IMR-90 (cell line): ENCODE measurements at regions not wholly inside any gene's neighbourhood (a gene's known extent, or its start where the extent isn't known, plus 50 kb on each side); places are given as distances from the start of the nearest gene placed in this dataset.

Experiments
- ATAC-seq: fragments of 200-7000 bp; cut with Tn5 transposase; 2 replicates; pipeline ENCODE4 v1.9.1; 2020; ENCODE audit warnings: low read depth, mild to moderate bottlenecking, moderate library complexity
- BruUV-seq: library from RNA; stranded (reverse); fragments of 400-500 nt; replicated peaks from 2 replicates; lab custom pipeline; 2021; lab: Mats Ljungman, UMichigan
- CTCF ChIA-PET: fragments of 300-600 bp; formaldehyde crosslinking; extraction: SDS; loops from one replicate; lab custom pipeline; 2021; ENCODE audit warnings: antibody characterized with exemption; lab: Yijun Ruan, JAX
- POLR2A ChIA-PET: fragments of 300-600 bp; sonication (Branson Sonifier 250); formaldehyde crosslinking; loops from one replicate; lab custom pipeline; 2022; ENCODE audit warnings: antibody characterized with exemption; ENCODE audit not compliant: unreplicated experiment; lab: Charles Lee
- DNase-seq: peaks from one replicate; pipeline ENCODE4 v3.0.0; 2013
- H2AFZ ChIP-seq: replicated peaks from 2 replicates; pipeline ENCODE3; 2013; ENCODE audit warnings: low read length, mild to moderate bottlenecking; ENCODE audit not compliant: poor library complexity
- H2AK5ac ChIP-seq: 2 replicates; pipeline ENCODE4 v1.6.1; 2013; ENCODE audit warnings: low read depth, low read length, inconsistent platforms
- H2AK9ac ChIP-seq: replicated peaks from 2 replicates; pipeline ENCODE3; 2013; ENCODE audit warnings: mild to moderate bottlenecking, low read depth, low read length, moderate library complexity; ENCODE audit not compliant: poor library complexity
- H2BK120ac ChIP-seq: 2 replicates; pipeline ENCODE4 v1.6.1; 2013; ENCODE audit warnings: low read depth, low read length, inconsistent platforms
- H2BK15ac ChIP-seq: 3 replicates; pipeline ENCODE4 v1.6.1; 2013; ENCODE audit warnings: low read depth, low read length, inconsistent platforms
- H2BK20ac ChIP-seq: 2 replicates; pipeline ENCODE4 v1.6.1; 2013; ENCODE audit warnings: low read depth, mild to moderate bottlenecking, inconsistent platforms, low read length, moderate library complexity
- H2BK5ac ChIP-seq: 2 replicates; pipeline ENCODE4 v1.6.1; 2013; ENCODE audit warnings: mild to moderate bottlenecking, low read depth, low read length, inconsistent platforms; ENCODE audit not compliant: poor library complexity, severe bottlenecking
- H3K14ac ChIP-seq: replicated peaks from 2 replicates; pipeline ENCODE4 v1.6.1; 2013; ENCODE audit warnings: low read depth, low read length, inconsistent platforms
- H3K18ac ChIP-seq: 2 replicates; pipeline ENCODE4 v1.6.1; 2013; ENCODE audit warnings: low read depth, low read length, control low read depth
- H3K23ac ChIP-seq: 2 replicates; pipeline ENCODE4 v1.6.1; 2013; ENCODE audit warnings: low read depth, low read length, inconsistent platforms
- H3K27ac ChIP-seq: 2 replicates; pipeline ENCODE4 v1.5.1; 2013; ENCODE audit warnings: mild to moderate bottlenecking, control low read depth, low read length; ENCODE audit not compliant: insufficient read depth
- H3K27me3 ChIP-seq: 2 replicates; pipeline ENCODE4 v1.6.1; 2013; ENCODE audit warnings: low read length; ENCODE audit not compliant: control insufficient read depth, insufficient read depth
- H3K36me3 ChIP-seq: 2 replicates; pipeline ENCODE4 v1.6.1; 2013; ENCODE audit warnings: low read length, mixed read lengths; ENCODE audit not compliant: control insufficient read depth, insufficient read depth
- H3K4ac ChIP-seq: 2 replicates; pipeline ENCODE4 v1.6.1; 2013; ENCODE audit warnings: low read depth, low read length, inconsistent platforms
- H3K4me1 ChIP-seq: 2 replicates; pipeline ENCODE4 v1.6.1; 2013; ENCODE audit warnings: low read length, mixed read lengths; ENCODE audit not compliant: control insufficient read depth, insufficient read depth
- H3K4me2 ChIP-seq: 2 replicates; pipeline ENCODE4 v1.6.1; 2013; ENCODE audit warnings: low read depth, mild to moderate bottlenecking, control low read depth, low read length, moderate library complexity
- H3K4me3 ChIP-seq: 2 replicates; pipeline ENCODE4 v1.5.1; 2013; ENCODE audit warnings: low read depth, mild to moderate bottlenecking, control low read depth, low read length, moderate library complexity; ENCODE audit not compliant: insufficient read depth
- H3K56ac ChIP-seq: 2 replicates; pipeline ENCODE4 v1.6.1; 2013; ENCODE audit warnings: low read length, inconsistent platforms; ENCODE audit not compliant: insufficient read depth; ENCODE audit errors: extremely low read depth
- H3K79me1 ChIP-seq, 2 experiments: 2 replicates each; pipeline ENCODE4 v1.6.1; 2013; ENCODE audit warnings: low read length in 2 of 2, inconsistent platforms in 1 of 2, low read depth in 1 of 2
- H3K9ac ChIP-seq: 2 replicates; pipeline ENCODE4 v1.6.1; 2013; ENCODE audit warnings: low read depth, low read length, control low read depth
- H3K9me1 ChIP-seq: 2 replicates; pipeline ENCODE4 v1.6.1; 2013; ENCODE audit warnings: low read length, inconsistent platforms; ENCODE audit not compliant: insufficient read depth
- H3K9me3 ChIP-seq: 2 replicates; pipeline ENCODE4 v1.6.1; 2013; ENCODE audit warnings: low read length; ENCODE audit not compliant: control insufficient read depth, insufficient read depth
- H4K20me1 ChIP-seq: 2 replicates; pipeline ENCODE4 v1.6.1; 2013; ENCODE audit warnings: low read length, inconsistent platforms; ENCODE audit not compliant: insufficient read depth
- H4K5ac ChIP-seq: 2 replicates; pipeline ENCODE4 v1.6.1; 2013; ENCODE audit warnings: mild to moderate bottlenecking, low read depth, low read length, control low read depth
- H4K8ac ChIP-seq, 2 experiments: 2 replicates each; pipeline ENCODE4 v1.6.1; 2013; ENCODE audit warnings: low read depth in 2 of 2, low read length in 2 of 2, control low read depth in 1 of 2, inconsistent platforms in 1 of 2
- H4K91ac ChIP-seq: 2 replicates; pipeline ENCODE4 v1.6.1; 2013; ENCODE audit warnings: low read depth, low read length, inconsistent platforms; ENCODE audit not compliant: insufficient read depth
- BHLHE40 ChIP-seq: fragments of 150-350 bp; IDR thresholded peaks from 2 replicates; pipeline ENCODE4 v1.6.1; 2016; ENCODE audit warnings: mild to moderate bottlenecking, low read depth, low read length
- FOS ChIP-seq: fragments of 150-350 bp; IDR thresholded peaks from 2 replicates; pipeline ENCODE4 v1.6.1; 2016; ENCODE audit warnings: low read depth, low read length
- MAFK ChIP-seq: IDR thresholded peaks from 2 replicates; pipeline ENCODE4 v1.6.1; 2012; ENCODE audit warnings: low read depth, low read length, improper control_type of control experiment
- MAZ ChIP-seq: IDR thresholded peaks from 2 replicates; pipeline ENCODE4 v1.6.1; 2012; ENCODE audit warnings: low read depth, mild to moderate bottlenecking, low read length, improper control_type of control experiment, moderate library complexity, borderline replicate concordance
- MXI1 ChIP-seq: IDR thresholded peaks from 2 replicates; pipeline ENCODE4 v1.6.1; 2012; ENCODE audit warnings: low read depth, mild to moderate bottlenecking, low read length, moderate library complexity, borderline replicate concordance
- NFE2L2 ChIP-seq: fragments of 150-350 bp; IDR thresholded peaks from 2 replicates; pipeline ENCODE4 v1.6.1; 2016; ENCODE audit warnings: low read depth, mild to moderate bottlenecking, low read length
- POLR2A ChIP-seq: IDR thresholded peaks from 2 replicates; pipeline ENCODE4 v1.6.1; 2012; ENCODE audit warnings: mild to moderate bottlenecking, low read depth, low read length
- SMC3 ChIP-seq: fragments of 150-350 bp; IDR thresholded peaks from 2 replicates; pipeline ENCODE4 v1.6.1; 2016; ENCODE audit warnings: low read depth, mild to moderate bottlenecking, antibody characterized with exemption, low read length, moderate library complexity
- WGBS, 2 experiments: methylation state at CpG; one replicate each; pipeline versions ENCODE4 v1.1.5 to v1.1.7; 2013; ENCODE audit warnings: missing lambda C conversion rate in 2 of 2; ENCODE audit not compliant: insufficient read length in 1 of 2; ENCODE audit errors: extremely low coverage in 2 of 2; 5-methylcytosine and 5-hydroxymethylcytosine counted together
- dilution Hi-C: fragments of 300-500 bp; cut with HindIII; formaldehyde crosslinking; loops from one replicate; pipeline ENCODE4 v1.14.3; 2018; ENCODE audit warnings: low sequenced_read_pairs; ENCODE audit not compliant: unreplicated experiment
- in situ Hi-C: fragments of 300-500 bp; cut with MboI; formaldehyde crosslinking; loops from 3 replicates; pipeline ENCODE4 v1.14.3; 2019; ENCODE audit warnings: low sequenced_read_pairs, inconsistent platforms, mixed read lengths
- intact Hi-C: fragments of 100-400 bp; cut with micrococcal nuclease; formaldehyde crosslinking; loops from 2 replicates; pipeline ENCODE4 v1.10.0; 2022
- TF ChIP-seq, protein P1 (sequence below): fragments of 150-350 bp; IDR thresholded peaks from 2 replicates; pipeline ENCODE4 v1.6.1; 2016; ENCODE audit warnings: low read depth, mild to moderate bottlenecking, low read length, moderate library complexity, borderline replicate concordance
- TF ChIP-seq, protein P2 (sequence below): fragments of 150-350 bp; IDR thresholded peaks from 2 replicates; pipeline ENCODE4 v1.6.1; 2017; ENCODE audit warnings: mild to moderate bottlenecking, antibody characterized with exemption, low read length, low read depth
- TF ChIP-seq, protein P3 (sequence below): conservative IDR thresholded peaks from 2 replicates; pipeline ENCODE4 v1.5.1; 2012; ENCODE audit warnings: mild to moderate bottlenecking, low read depth, low read length, improper control_type of control experiment

DNA sequence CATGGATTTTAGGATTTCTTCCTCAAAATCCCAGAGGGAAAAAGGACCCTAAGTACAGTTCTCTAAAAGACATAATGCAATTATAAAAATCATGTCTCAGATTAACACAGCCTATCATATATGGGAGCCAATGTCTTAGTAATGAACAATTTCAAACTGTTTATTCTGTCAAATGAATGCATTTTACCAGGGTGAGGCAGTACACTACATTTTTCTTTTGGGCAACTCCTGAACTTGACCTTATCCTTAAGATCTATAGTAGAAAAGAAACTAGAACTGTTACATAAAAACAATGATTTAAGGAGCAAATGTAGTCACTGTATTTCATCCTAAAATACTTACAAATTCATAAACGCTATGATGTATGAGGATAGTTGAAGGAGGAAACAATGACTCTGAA lies 226.3 kb upstream of the B3GALT2 start:
- POLR2A ChIA-PET, result no interaction called here
- H3K4me3 ChIP-seq, result no peak overlapping the region
- no peaks in the 10 kb centered on the region for H3K79me1 ChIP-seq
- no peak overlapping the region for H3K4me2 ChIP-seq
- no peaks in the 10 kb centered on the region for H3K27me3 ChIP-seq
- no peak overlapping the region for H2BK15ac ChIP-seq
- CTCF ChIA-PET, result no interaction called here
- no peak overlapping the region for H2AFZ ChIP-seq
- H3K27ac ChIP-seq, result no peak overlapping the region
- DNase-seq (no peak), ATAC-seq (no peak)
- H4K91ac ChIP-seq, result no peak overlapping the region
- BruUV-seq, result no TSS peak
- H2BK5ac ChIP-seq, result no peak overlapping the region
- no peak overlapping the region for H3K4ac ChIP-seq
- H3K9me3 ChIP-seq, result no peaks in the 10 kb centered on the region
- H3K9ac ChIP-seq, result no peak overlapping the region
- H3K18ac ChIP-seq, result no peak overlapping the region
- intact Hi-C loops, result no loop called here
- H4K5ac ChIP-seq, result no peak overlapping the region
- H2AK9ac ChIP-seq, result no peak overlapping the region
- H3K4me1 ChIP-seq, result peaks cover 1% of the 10 kb centered on the region; the same call in 1 of the 2 replicates
- TF ChIP-seq BHLHE40 (no peak), FOS (no peak), MAFK (no peak), MAZ (no peak), NFE2L2 (no peak), MXI1 (no peak), SMC3 (no peak), POLR2A (no peak)
- TF ChIP-seq, protein P1, sequence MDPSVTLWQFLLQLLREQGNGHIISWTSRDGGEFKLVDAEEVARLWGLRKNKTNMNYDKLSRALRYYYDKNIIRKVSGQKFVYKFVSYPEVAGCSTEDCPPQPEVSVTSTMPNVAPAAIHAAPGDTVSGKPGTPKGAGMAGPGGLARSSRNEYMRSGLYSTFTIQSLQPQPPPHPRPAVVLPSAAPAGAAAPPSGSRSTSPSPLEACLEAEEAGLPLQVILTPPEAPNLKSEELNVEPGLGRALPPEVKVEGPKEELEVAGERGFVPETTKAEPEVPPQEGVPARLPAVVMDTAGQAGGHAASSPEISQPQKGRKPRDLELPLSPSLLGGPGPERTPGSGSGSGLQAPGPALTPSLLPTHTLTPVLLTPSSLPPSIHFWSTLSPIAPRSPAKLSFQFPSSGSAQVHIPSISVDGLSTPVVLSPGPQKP, result no peak
- TF ChIP-seq, protein P2, sequence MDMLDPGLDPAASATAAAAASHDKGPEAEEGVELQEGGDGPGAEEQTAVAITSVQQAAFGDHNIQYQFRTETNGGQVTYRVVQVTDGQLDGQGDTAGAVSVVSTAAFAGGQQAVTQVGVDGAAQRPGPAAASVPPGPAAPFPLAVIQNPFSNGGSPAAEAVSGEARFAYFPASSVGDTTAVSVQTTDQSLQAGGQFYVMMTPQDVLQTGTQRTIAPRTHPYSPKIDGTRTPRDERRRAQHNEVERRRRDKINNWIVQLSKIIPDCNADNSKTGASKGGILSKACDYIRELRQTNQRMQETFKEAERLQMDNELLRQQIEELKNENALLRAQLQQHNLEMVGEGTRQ, result no peak
- TF ChIP-seq, protein P3, sequence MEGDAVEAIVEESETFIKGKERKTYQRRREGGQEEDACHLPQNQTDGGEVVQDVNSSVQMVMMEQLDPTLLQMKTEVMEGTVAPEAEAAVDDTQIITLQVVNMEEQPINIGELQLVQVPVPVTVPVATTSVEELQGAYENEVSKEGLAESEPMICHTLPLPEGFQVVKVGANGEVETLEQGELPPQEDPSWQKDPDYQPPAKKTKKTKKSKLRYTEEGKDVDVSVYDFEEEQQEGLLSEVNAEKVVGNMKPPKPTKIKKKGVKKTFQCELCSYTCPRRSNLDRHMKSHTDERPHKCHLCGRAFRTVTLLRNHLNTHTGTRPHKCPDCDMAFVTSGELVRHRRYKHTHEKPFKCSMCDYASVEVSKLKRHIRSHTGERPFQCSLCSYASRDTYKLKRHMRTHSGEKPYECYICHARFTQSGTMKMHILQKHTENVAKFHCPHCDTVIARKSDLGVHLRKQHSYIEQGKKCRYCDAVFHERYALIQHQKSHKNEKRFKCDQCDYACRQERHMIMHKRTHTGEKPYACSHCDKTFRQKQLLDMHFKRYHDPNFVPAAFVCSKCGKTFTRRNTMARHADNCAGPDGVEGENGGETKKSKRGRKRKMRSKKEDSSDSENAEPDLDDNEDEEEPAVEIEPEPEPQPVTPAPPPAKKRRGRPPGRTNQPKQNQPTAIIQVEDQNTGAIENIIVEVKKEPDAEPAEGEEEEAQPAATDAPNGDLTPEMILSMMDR, result no peak
- no peak overlapping the region for H3K56ac ChIP-seq
- H4K8ac ChIP-seq, result no peak overlapping the region
- no CpG with 5 or more reads among the region's 1 CpG for WGBS, 2 experiments
- no peak overlapping the region for H3K14ac ChIP-seq
- no peaks in the 10 kb centered on the region for H3K36me3 ChIP-seq
- no peak overlapping the region for H2BK20ac ChIP-seq
- no peaks in the 10 kb centered on the region for H3K9me1 ChIP-seq
- no peak overlapping the region for H2AK5ac ChIP-seq
- no peaks in the 10 kb centered on the region for H4K20me1 ChIP-seq
- in situ Hi-C loops, result no loop called here
- dilution Hi-C loops, result no loop called here
- no peak overlapping the region for H3K23ac ChIP-seq
- H2BK120ac ChIP-seq, result no peak overlapping the region
